Fibroblast of peridontal ligament (primary cell): ENCODE measurements at regions not wholly inside any gene's neighbourhood (a gene's known extent, or its start where the extent isn't known, plus 50 kb on each side); places are given as distances from the start of the nearest gene placed in this dataset.

Source experiments
- DNase-seq: peaks from one replicate; pipeline ENCODE4 v3.0.0-alpha.2; 2010; ENCODE audit errors: extremely low read depth

DNA sequence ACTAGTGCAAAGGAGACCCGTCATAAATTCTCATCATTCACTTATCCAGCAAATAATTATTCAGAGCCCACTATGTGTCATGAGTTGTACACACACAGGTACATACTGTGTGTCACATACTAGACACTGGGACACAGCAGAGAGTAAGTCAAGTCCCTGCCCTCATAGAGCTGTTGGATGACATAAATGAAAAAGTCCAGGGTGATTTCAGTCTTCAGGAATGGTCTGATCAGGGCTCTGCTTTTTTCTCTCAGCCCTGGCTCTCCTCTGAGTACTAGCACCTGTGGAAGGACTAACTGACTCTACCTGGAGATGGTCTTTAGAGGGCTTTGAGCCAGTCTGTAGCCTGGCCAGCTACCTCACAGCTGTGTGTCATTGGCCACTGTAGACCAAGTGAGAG lies 198.0 kb upstream of the LEF1 start:
- no peak for DNase-seq

DNA sequence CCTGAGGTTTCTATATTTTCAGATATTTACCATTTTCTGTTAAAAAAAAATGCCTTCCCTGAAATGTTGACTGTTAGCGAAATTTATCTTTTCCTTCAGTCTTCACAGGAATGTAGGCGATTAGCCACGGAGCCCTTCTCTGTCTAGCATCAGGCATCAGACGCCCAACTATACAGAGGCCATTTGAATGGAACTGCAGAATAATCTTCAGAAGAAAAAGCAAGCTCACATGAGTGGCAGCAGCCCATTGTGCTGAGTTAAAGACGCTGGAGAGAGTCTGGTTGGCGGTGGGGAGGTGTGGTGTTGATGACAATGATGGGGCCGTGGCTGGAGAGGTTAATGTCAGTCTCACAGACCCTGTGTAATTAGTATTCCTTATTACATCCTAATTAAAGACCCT lies 196.8 kb upstream of the LEF1 start:
- DNase-seq = no peak

- DNase-seq = no peak
These were observed 193.2 kb upstream of the LEF1 start for GRCh38 chr4:108361886-108362285.

DNA sequence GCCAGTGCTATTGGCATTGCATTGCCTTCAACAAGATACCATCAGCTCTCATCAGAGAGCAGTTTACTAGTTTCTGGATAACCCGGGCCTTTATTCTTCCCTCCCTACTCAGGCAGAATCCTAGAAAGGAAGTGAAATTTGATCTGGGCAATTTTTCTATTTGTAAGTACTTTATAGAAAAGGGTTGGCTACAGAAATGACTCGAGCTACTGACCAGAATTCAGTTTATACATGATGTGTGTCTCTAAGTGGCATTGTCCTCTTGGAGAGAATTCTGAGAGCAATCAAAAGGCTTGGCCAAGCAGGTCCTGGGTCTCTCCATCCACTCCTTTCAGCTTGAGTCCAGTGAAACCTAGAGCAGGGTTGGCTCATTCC lies 192.7 kb upstream of the LEF1 start:
- no peak for DNase-seq

GRCh38 chr4:108360754-108361445 lies 192.2 kb upstream of the LEF1 start:
- peak; percentile 56 for DNase-seq

GRCh38 chr4:108359986-108360681 lies 191.4 kb upstream of the LEF1 start:
- no peak for DNase-seq

DNA sequence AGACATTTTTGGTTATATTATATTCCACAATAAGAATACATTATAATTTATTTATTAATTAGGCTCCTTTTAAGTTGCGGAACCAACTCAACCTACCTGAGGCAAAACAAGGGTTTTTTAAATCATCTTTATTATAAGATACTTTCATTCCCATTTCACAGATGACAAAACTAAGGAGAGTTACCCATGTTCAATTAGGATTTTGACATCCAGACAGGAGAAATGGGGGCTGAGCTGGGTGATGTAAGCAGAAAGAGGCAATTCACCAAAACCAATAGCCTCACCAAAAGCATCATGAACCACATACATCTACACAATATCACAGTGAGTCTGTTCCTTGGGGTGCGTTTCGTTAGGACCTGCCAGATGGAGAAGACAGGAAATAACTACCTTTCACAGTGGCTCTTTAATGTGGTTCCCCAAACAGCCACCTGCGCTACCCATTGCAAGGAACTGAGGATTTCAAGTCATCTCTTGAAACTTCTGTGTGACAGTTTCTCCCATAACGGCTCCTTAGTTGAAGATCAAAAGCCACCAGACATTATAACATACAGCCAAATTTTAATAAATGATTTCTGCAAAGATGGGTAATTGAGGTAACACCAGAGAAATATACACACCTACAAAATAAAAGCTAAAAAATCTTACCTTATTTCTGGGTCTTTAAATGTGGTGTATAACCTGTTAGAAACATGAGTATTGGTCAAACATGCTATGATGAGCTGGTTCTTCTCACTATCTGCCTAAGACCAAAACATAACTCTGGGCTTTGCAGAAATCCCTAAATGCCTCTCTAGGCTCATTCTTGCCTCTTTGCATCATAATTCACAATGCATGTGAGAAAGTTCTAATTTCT lies 190.6 kb upstream of the LEF1 start:
- DNase-seq = no peak

- no peak for DNase-seq
These were observed 187.3 kb upstream of the LEF1 start for GRCh38 chr4:108355902-108356535.

GRCh38 chr4:108355186-108355901 lies 186.6 kb upstream of the LEF1 start:
- DNase-seq = no peak

DNA sequence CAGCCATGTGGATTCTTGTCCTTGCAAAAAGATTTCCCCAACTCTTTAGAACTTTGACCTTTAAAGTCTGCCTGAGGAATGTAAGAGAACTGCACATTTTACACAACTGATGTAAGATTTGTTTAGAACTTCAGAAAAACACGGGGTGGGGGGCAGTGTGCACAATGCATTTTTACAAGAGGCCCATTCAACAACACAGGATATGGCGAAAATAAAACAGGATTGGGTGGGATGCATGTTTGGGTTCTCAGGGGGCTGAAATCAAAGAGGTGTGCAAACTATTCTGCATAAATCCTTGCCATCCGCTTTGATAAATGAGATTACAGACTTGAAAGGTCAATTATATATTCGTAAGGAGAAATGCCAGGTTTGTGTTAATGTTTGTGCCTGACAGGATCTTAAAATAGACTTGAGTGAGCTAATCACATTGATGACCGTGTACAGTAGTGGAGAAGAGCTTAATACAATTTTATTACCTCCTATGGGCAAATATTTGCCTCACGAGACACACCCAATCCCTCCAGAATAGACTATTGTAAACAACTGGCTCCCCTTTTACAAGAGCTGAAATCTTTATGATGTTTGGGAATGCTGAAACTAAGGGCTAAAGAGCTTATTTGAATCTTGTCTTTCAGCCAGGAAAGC lies 184.1 kb upstream of the LEF1 start:
- no peak for DNase-seq

GRCh38 chr4:108351791-108352190 lies 183.1 kb upstream of the LEF1 start:
- no peak for DNase-seq

DNA sequence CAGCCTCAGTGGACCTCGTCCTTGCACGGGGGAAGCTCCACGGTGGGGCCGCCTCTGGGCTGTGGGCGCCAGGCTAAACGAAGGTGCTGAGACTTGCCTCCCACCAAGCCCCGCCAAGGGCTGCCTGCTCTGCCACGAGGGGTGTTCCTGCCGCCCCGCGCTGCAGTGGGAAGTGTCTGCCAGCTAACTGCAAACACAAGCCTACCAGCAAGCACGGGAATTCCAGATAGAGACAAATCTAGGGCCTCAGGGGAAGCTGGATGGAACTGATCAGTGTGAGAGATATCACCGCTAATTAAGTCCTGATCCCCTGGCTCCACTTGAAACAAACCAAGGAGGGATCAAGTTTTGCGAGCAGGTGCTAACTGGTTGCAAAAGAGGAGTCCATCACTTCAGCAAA lies 181.6 kb upstream of the LEF1 start:
- no peak for DNase-seq

DNA sequence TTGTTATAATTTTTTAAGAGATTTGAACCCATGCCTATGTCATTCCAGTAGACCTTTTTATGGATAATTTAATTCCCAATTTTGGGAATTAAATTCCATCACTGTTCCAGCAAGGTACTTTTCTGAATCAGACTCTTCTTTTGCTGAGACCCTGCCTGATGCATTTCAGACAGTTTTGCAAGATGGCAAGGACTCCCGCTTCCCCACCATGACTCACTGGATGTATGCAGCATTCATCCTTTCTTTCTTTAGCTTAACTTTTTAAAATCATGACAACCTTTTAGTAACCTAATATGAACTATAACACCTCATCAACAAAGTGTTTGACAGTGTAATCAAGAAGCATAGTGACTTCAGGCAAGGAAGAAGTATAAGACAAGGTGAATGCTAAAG lies 178.1 kb upstream of the LEF1 start:
- no peak for DNase-seq

GRCh38 chr4:108345862-108346817 lies 177.4 kb upstream of the LEF1 start:
- DNase-seq = peak; percentile 20

DNA sequence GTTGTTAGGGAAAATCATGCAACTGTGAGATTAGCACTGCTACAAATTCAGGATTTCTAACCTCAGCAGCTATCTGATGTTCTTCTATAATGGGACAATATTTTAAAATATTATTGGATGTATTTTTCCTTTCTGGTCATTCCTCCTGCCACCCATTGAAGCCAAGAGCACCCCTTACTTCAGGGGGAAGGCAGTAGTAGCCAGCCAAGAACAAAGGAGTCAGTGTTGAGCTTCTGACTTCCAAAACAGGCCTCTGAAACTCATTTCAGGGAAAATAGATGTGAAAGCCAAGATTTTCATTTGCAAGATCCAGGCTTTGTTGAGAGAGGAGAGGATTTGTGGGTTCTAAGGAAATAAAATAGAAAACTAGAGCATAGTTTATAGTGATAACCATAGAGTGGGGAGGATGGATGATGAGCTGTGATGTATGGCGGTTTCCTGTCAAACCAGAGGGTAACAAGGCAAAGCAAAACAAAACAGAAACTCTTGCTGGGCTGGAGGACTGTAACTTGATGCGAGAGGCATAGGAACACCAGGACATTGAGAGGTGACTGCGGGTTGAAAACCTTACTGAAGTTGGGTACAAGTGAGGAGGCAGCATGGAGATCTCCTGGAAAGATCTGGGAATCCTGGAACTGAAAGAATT lies 173.7 kb upstream of the LEF1 start:
- no peak for DNase-seq

GRCh38 chr4:108337923-108338322 lies 169.2 kb upstream of the LEF1 start:
- peak; percentile 52 for DNase-seq

- peak; percentile 9 for DNase-seq
These were observed 167.3 kb upstream of the LEF1 start for GRCh38 chr4:108336076-108336475.

DNA sequence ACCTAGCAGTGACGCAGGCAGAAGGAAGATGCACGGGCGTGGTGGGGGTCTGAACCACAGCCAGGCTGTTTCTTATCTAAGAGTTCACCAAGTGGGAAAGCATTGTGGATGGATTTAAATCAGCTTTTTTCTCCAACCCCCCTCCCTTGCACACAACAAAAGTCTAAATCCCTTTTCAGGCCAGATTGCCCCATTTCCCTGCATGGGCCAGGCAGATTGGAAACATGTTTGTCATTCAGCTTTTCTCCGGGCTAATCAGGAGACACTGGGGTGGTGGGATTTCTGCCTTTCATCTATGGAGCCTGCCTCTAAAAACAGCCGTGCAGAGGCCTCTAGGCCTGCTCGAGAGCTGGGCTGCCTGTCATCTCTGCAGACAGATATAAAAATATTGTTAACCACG lies 166.3 kb upstream of the LEF1 start:
- no peak for DNase-seq

DNA sequence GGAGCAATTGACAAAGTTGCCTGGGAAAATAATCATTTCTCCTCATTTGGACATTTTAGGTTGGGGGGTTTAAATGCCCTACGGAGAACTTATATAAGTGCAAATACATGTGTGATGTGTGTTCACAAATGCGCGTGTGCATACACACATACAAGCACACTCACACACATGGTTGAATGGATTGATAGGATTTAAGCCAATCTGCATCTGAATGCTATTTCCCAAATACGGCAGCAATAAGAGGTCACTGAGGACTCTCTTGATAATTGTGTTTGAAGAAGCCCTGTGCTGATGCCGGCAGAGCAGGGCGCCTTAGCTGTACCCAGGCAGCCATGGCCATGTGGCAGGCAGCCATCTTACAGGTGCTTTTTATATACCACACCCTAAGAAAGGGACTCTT lies 165.3 kb upstream of the LEF1 start:
- no peak for DNase-seq
